SKM-1 treated with dmso at 0.1 percent for 144 hours (cell line): ENCODE measurements at regions not wholly inside any gene's neighbourhood (a gene's known extent, or its start where the extent isn't known, plus 50 kb on each side); places are given as distances from the start of the nearest gene placed in this dataset.
"Not testable (repeated sequence)": the region's sequence is repeated elsewhere in the genome, so short reads cannot be mapped to it uniquely, and the experiment has no call there.

Experiments
- DNase-seq: peaks from one replicate; lab custom pipeline; 2025; ENCODE audit not compliant: unreplicated experiment; lab: John Stamatoyannopoulos, UW

- no peak for DNase-seq
These were observed 187.8 kb upstream of the FSHR start for GRCh38 chr2:49342156-49342555.

GRCh38 chr2:49335546-49335945, 181.2 kb upstream of the FSHR start:
- DNase-seq = no peak

GRCh38 chr2:49332415-49332814, 178.1 kb upstream of the FSHR start:
- no peak for DNase-seq

GRCh38 chr2:49318531-49318930, 164.2 kb upstream of the FSHR start:
- no peak for DNase-seq

- no peak for DNase-seq
These were observed 155.1 kb upstream of the FSHR start for GRCh38 chr2:49309461-49309860.

- DNase-seq = no peak
These were observed 152.6 kb upstream of the FSHR start for GRCh38 chr2:49306925-49307324.

- DNase-seq = not testable (repeated sequence)
These were observed 144.4 kb upstream of the FSHR start for GRCh38 chr2:49298693-49299092.

- DNase-seq = no peak
These were observed 143.9 kb upstream of the FSHR start for GRCh38 chr2:49298230-49298629.

- no peak for DNase-seq
These were observed 142.0 kb upstream of the FSHR start for GRCh38 chr2:49296107-49296867.

GRCh38 chr2:49294225-49294624, 139.9 kb upstream of the FSHR start:
- no peak for DNase-seq

GRCh38 chr2:49291619-49292018, 137.3 kb upstream of the FSHR start:
- DNase-seq = no peak

GRCh38 chr2:49289711-49290110, 135.4 kb upstream of the FSHR start:
- no peak for DNase-seq

GRCh38 chr2:49288902-49289700, 134.8 kb upstream of the FSHR start:
- no peak for DNase-seq

GRCh38 chr2:49288113-49288705, 133.9 kb upstream of the FSHR start:
- no peak for DNase-seq

GRCh38 chr2:49286726-49287125, 132.4 kb upstream of the FSHR start:
- DNase-seq = no peak

- DNase-seq = no peak
These were observed 131.7 kb upstream of the FSHR start for GRCh38 chr2:49286045-49286444.

- DNase-seq = no peak
These were observed 124.2 kb upstream of the FSHR start for GRCh38 chr2:49278561-49278960.

GRCh38 chr2:49278141-49278540, 123.8 kb upstream of the FSHR start:
- DNase-seq = no peak

- DNase-seq = no peak
These were observed 116.8 kb upstream of the FSHR start for GRCh38 chr2:49271060-49271606.

GRCh38 chr2:49270091-49270490, 115.8 kb upstream of the FSHR start:
- DNase-seq = no peak

GRCh38 chr2:49265471-49265870, 111.2 kb upstream of the FSHR start:
- no peak for DNase-seq
